Activated naive CD4-positive, alpha-beta T cell treated with anti-CD3 and anti-CD28 coated beads, Interleukin-2, amount 50 U/mL, for 24 hours (primary cell): ENCODE measurements at regions not wholly inside any gene's neighbourhood (a gene's known extent, or its start where the extent isn't known, plus 50 kb on each side); places are given as distances from the start of the nearest gene placed in this dataset.
A peak's percentile ranks its signal among the peaks of the same experiment; 100 is the strongest.

Experiments used
- H3K27ac Mint-ChIP-seq: one replicate; pipeline ENCODE4 v1.8.0; 2021; ENCODE audit warnings: mild to moderate bottlenecking, mixed read lengths
- H3K27me3 Mint-ChIP-seq: one replicate; pipeline ENCODE4 v1.8.0; 2021; ENCODE audit warnings: mixed read lengths
- H3K36me3 Mint-ChIP-seq: one replicate; pipeline ENCODE4 v1.8.0; 2021; ENCODE audit warnings: mixed read lengths
- H3K4me1 Mint-ChIP-seq: one replicate; pipeline ENCODE4 v1.8.0; 2021; ENCODE audit warnings: mixed read lengths
- H3K4me3 Mint-ChIP-seq: one replicate; pipeline ENCODE4 v1.8.0; 2021; ENCODE audit warnings: mild to moderate bottlenecking, mixed read lengths
- H3K9me3 Mint-ChIP-seq: one replicate; pipeline ENCODE4 v1.8.0; 2021; ENCODE audit warnings: mixed read lengths

DNA sequence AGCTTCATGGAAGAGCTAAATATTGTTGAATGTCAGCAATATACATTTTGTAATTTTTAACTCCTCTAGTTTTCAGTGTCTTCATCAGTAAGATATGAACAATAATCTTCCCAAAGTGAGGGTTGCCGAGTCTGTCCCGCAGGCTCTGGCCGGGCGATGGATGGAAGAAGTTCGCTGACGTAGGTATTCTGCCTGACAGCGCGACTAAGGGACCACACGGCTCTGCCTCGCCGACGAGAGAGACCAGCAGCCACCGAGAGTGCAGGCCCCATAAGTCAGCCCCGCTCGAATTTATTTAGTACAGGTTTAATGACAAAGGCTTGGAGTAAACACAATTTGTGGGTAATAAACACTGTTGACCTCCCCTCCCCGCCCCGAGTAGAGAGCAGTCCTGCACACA is 427.4 kb upstream of the NECTIN3 start:
- Mint-ChIP-seq H3K9me3 (no peaks in the 10 kb centered on the region), H3K4me3 (no peak overlapping the region), H3K36me3 (no peaks in the 10 kb centered on the region), H3K4me1 (no peaks in the 10 kb centered on the region), H3K27me3 (peaks cover 1% of the 10 kb centered on the region), H3K27ac (no peak overlapping the region)

DNA sequence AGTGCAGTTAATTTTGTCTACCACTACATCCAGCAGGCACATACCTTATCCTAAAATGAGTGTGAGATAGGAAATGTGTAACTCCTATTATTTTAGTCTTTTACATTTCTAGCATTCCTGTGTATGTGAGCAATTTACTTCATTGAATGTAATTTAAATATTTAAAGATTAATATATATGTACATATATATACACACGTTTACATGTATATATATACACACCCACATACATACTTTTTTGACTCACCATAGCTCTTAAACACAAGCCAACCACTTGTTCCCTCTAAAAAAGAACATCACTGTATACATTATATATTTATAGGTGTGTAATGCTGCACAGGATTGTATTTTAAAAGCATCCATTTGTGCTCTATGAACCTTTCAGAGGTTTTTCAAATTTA is 425.6 kb upstream of the NECTIN3 start:
- H3K4me3 Mint-ChIP-seq: no peak overlapping the region
- H3K36me3 Mint-ChIP-seq: no peaks in the 10 kb centered on the region
- no peaks in the 10 kb centered on the region for H3K9me3 Mint-ChIP-seq
- H3K27me3 Mint-ChIP-seq: peaks cover 1% of the 10 kb centered on the region
- H3K4me1 Mint-ChIP-seq: no peaks in the 10 kb centered on the region
- H3K27ac Mint-ChIP-seq: no peak overlapping the region

DNA sequence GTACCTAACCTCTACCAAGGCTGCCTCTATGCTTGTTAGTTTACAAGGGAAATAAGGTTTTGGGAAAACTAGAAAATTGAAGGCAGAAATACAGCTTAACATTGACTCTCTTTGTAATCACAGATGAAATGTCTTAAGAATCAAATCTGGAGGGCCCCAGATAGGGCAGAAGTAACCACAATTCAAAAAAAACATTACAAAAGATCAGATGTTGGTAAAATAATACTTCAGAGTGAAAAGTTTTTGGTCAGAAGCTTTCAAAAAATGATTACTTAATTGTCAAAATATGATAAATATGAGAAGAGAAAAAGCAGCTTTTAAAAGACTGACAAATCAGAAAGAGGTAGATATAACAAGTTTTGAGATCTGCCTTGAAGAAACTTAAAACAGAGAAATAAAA is 425.1 kb upstream of the NECTIN3 start:
- Mint-ChIP-seq H3K9me3 (no peaks in the 10 kb centered on the region), H3K36me3 (no peaks in the 10 kb centered on the region), H3K4me1 (no peaks in the 10 kb centered on the region), H3K27me3 (no peaks in the 10 kb centered on the region), H3K4me3 (no peak overlapping the region), H3K27ac (no peak overlapping the region)

DNA sequence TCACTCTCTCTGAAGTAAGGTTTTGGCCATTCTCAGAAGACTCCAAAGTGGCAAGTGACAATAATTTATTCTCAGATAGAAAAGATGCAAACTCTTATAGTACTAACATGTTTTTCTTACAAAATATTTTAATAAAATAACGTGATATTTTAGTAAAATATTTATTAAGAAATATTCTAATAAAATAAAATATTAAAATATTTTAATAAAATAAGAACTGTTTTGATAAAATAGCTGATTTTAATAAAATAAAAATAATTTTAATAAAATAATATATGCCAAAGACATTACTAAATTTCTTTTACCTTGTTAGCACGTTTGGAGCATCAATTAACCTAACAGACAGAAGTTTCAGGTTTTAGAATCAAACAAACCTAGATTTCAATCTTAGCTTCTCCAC is 424.0 kb upstream of the NECTIN3 start:
- Mint-ChIP-seq H3K9me3 (no peaks in the 10 kb centered on the region), H3K27ac (no peak overlapping the region), H3K4me3 (no peak overlapping the region), H3K36me3 (no peaks in the 10 kb centered on the region), H3K4me1 (no peaks in the 10 kb centered on the region), H3K27me3 (no peaks in the 10 kb centered on the region)

DNA sequence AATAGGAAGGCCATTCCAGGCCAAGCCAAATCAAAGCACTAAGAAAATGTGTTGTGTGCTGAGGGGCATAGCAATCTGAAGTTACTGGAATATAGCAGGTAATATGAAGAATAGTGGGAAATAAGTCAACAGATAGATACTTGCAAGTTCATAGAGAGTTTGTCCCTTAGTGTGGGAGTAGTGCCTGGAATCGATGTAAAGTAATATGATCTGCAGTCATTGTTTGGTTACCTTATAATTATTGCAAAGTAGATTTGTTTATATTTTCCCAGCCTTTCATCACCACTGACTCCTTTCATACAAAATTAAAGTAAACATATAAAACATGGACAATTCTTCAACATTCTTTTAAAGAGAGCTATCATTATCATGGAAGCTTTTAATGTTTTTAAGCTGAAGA is 420.9 kb upstream of the NECTIN3 start:
- Mint-ChIP-seq H3K9me3 (no peaks in the 10 kb centered on the region), H3K4me1 (no peaks in the 10 kb centered on the region), H3K36me3 (no peaks in the 10 kb centered on the region), H3K4me3 (no peak overlapping the region), H3K27me3 (no peaks in the 10 kb centered on the region), H3K27ac (no peak overlapping the region)

DNA sequence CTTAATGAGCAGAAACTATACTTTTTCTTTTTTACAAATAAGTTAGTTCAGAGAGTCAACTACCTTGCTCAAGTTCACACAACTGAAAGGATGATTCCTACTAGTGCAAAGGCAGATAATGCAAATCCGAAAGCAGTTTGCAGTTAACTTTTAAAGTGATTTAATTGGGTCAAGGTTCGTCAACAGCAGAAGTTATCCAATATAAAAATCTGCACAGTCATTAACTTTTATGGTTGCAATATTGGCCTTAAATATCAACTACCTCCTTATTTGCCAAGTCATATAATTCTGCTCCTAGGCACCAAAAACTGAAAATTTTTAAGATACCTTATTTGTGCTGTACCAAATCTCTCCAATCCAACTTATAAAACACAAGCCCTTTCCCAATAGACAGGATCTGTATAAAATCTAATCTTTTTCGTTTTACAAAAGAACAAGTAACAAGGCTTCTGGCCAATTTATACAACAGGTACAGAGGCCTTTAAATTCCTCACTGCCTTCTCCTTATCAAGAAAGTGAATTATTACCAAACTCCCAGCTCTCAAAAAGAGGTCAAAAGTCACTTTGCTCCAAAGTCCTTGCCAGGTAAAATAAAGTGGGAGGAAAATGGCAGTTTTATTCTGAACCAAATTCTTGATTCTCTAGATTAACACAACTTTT is 416.6 kb upstream of the NECTIN3 start:
- H3K9me3 Mint-ChIP-seq: no peaks in the 10 kb centered on the region
- H3K27ac Mint-ChIP-seq: peak overlapping the region; percentile 14
- H3K36me3 Mint-ChIP-seq: no peaks in the 10 kb centered on the region

DNA sequence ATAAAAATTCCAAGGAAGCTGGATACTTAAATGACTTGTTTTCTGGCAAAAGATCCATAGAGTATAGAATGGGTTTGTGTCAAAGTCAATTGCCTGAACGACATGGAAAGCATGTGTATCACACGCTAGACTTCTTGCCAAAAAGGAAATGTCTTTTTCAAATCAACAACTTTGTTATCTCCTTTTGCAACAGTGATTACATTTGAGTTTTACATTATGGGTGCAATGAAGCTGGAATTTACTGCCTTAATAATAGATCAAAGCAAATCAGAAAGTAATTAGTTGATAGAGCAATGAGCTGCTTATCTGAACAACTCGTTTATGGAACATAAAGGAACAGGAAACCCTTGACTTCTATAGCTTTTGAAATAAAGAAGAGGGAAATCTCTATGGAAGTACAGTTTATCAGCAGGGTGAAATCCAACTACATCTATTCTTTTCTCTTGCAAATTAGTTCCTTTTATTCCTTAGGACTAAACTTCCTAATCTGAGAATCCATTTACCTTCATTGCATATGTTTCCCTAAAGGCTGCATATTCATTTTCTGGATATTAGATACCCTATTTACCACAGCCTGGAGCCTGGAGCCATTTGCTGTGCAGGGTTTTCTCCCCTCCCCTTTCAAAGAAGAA is 415.1 kb upstream of the NECTIN3 start:
- Mint-ChIP-seq H3K4me1 (no peaks in the 10 kb centered on the region), H3K36me3 (no peaks in the 10 kb centered on the region), H3K27ac (no peak overlapping the region), H3K9me3 (no peaks in the 10 kb centered on the region), H3K4me3 (no peak overlapping the region), H3K27me3 (no peaks in the 10 kb centered on the region)

More for the DNA sequence above, 416.6 kb upstream of the NECTIN3 start:
- Mint-ChIP-seq H3K4me1 (no peaks in the 10 kb centered on the region), H3K27me3 (no peaks in the 10 kb centered on the region), H3K4me3 (no peak overlapping the region)

DNA sequence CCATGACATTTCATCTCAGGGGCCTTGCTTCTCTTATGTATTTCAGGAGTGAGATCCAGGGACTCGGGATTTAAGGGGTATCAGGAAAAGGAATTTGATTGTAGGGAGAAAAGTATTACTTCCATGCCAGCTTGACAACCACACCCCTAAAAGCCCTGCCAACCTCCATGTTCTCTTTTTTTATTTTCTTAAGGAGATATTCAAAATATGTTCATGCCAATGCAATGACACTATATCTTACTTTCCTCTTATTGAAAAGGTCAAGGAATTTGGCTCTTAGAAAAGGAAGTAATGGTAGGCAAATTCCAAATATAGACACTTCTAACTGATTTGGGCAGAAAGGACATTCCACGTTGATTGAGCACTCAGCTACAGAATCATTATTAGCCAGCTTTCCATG is 407.5 kb upstream of the NECTIN3 start:
- peaks cover 2% of the 10 kb centered on the region for H3K36me3 Mint-ChIP-seq
- no peak overlapping the region for H3K27ac Mint-ChIP-seq
- H3K9me3 Mint-ChIP-seq: peaks cover 14% of the 10 kb centered on the region
- peaks cover 7% of the 10 kb centered on the region for H3K27me3 Mint-ChIP-seq
- no peak overlapping the region for H3K4me3 Mint-ChIP-seq
- H3K4me1 Mint-ChIP-seq: no peaks in the 10 kb centered on the region

DNA sequence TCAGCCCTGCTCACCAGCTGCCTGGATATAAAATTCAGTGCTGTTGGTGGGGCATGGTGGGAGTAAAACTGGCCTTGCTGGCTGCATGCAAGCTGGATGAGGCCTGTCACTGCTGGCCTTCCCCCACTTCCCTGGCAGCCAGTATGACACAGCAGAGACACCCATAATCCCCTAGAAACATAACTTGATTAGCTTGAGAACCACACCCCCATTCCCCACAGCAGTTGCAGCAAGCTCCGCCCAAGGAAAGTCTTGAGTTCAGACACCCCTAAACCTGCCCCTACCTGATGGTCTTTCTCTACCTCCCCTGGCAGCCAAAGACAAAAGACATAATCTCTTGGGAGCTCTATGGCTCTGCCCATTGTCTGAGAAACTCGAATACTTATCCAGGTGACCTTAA is 405.1 kb upstream of the NECTIN3 start:
- H3K36me3 Mint-ChIP-seq: peaks cover 2% of the 10 kb centered on the region
- H3K4me1 Mint-ChIP-seq: no peaks in the 10 kb centered on the region
- peaks cover 14% of the 10 kb centered on the region for H3K9me3 Mint-ChIP-seq
- no peak overlapping the region for H3K4me3 Mint-ChIP-seq
- peaks cover 9% of the 10 kb centered on the region for H3K27me3 Mint-ChIP-seq
- H3K27ac Mint-ChIP-seq: no peak overlapping the region

DNA sequence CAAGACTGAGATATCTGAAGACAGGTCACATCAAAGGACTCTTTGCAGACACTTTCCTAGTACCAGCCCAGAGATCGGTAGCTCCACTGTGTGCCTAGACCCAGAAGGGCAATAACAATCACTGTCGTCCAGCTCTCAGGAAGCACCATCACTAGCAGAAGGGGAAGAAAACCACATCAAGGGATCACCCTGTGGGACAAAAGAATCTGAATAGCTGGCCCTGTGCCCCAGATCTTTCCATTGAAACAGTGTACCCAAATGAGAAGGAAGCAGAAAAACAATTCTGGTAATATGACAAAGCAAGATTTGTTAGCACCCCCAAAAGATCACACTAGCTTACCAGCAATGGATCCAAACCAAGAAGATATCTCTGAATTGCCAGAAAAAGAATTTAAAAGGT is 404.4 kb upstream of the NECTIN3 start:
- Mint-ChIP-seq H3K4me1 (no peaks in the 10 kb centered on the region), H3K4me3 (no peak overlapping the region), H3K9me3 (peaks cover 14% of the 10 kb centered on the region), H3K27me3 (peaks cover 9% of the 10 kb centered on the region), H3K36me3 (peaks cover 2% of the 10 kb centered on the region), H3K27ac (no peak overlapping the region)

DNA sequence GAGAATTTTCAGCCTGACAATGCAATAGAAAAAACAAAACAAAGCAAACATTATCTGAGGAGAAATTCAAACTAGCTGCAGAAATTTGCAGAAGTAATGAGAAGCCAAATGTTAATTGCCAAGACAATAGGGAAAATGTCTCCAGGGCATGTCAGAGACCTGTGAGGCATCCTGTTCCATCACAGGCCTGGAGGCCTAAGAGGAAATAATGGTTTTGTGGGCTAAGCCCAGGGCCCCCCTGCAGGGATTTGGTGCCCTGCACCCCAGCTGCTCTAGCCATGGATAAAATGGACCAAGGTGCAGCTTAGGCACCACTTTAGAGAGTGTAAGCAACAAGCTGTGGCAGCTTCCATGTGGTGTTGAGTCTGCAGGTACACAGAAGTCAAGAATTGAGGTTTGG is 401.2 kb upstream of the NECTIN3 start:
- Mint-ChIP-seq H3K9me3 (peaks cover 16% of the 10 kb centered on the region), H3K4me3 (no peak overlapping the region), H3K27me3 (peaks cover 13% of the 10 kb centered on the region), H3K27ac (no peak overlapping the region), H3K4me1 (no peaks in the 10 kb centered on the region), H3K36me3 (peaks cover 2% of the 10 kb centered on the region)

DNA sequence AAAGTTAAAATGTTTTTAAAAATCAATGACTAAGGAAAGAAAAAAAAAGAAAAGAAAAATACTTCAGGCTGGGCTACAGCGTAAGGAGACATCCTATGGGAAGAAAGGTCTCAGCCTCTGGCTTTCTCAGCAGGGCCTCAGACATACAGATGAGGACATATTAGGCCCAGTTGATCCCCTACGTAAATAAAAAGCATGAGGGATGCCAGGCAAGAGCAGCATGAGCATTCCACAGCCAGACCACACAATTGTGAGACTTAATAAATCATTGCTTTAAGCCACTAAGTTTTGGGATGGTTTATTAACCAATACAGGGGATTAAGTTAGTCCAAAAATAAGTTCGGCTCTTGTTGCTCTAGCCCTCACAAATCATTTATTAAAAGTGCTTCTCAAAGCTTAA is 394.1 kb upstream of the NECTIN3 start:
- Mint-ChIP-seq H3K9me3 (peaks cover 6% of the 10 kb centered on the region), H3K4me3 (no peak overlapping the region), H3K27ac (no peak overlapping the region), H3K4me1 (no peaks in the 10 kb centered on the region), H3K27me3 (peaks cover 4% of the 10 kb centered on the region), H3K36me3 (no peaks in the 10 kb centered on the region)

DNA sequence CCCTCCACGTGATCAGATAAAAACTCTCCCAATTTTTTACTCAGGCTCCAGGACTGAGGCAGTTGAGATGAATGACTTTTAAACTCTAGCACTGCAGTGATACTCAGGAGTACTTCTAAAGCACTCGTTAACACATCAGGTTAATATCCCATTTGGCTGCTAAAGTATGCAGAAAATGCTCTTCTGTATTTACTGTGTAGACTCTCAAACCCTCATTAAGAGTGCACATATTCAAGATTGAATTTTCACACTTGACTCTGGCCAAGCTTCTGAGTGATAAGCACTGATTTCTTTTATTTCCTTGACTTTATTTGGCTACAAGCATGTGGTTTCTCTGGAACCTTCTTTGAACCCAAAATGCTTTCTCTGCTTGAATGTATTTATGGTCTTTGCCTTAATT is 392.3 kb upstream of the NECTIN3 start:
- Mint-ChIP-seq H3K36me3 (no peaks in the 10 kb centered on the region), H3K27me3 (peaks cover 2% of the 10 kb centered on the region), H3K27ac (no peak overlapping the region), H3K4me1 (no peaks in the 10 kb centered on the region), H3K9me3 (no peaks in the 10 kb centered on the region), H3K4me3 (no peak overlapping the region)

DNA sequence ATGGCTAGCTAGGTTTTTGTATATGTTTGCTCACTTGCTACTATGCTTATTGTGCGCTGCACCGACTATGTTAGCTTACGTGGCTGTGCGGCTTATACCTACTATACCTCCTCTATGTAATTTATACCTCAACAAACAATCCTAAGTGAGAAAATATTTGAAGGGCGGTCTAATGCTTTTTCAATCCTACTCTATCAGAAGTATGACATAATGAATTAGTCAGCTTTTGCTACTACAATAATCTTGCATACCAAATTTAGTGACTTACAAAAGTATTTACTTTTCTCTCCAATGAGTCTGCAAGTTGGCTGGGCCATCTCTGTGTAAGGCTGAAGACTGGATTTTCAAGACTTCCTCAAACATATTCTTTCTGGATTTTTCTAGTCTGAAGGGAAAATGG is 391.2 kb upstream of the NECTIN3 start:
- Mint-ChIP-seq H3K36me3 (no peaks in the 10 kb centered on the region), H3K27me3 (peaks cover 2% of the 10 kb centered on the region), H3K27ac (no peak overlapping the region), H3K4me3 (no peak overlapping the region), H3K4me1 (no peaks in the 10 kb centered on the region), H3K9me3 (no peaks in the 10 kb centered on the region)

DNA sequence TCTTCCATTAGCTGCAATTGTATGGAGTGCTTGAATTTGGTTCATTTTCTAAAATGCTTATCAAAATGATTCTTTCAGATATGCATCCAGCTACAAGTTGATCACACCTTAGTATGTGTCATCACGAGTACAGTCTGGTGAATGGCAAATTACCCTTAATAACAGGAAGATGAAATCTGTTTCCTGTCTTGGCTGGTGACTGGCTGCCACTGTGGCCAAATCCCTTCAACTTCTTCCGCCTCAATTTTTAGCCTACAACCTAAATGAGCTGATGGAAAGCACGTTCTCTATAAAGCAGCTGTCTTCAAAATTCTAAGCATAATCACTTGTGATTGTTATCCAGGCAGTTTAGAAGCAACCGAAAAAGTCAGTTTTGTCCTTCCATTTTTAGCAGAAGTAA is 387.1 kb upstream of the NECTIN3 start:
- H3K4me3 Mint-ChIP-seq: no peak overlapping the region
- no peaks in the 10 kb centered on the region for H3K36me3 Mint-ChIP-seq
- H3K27me3 Mint-ChIP-seq: peaks cover 2% of the 10 kb centered on the region
- no peaks in the 10 kb centered on the region for H3K4me1 Mint-ChIP-seq
- no peak overlapping the region for H3K27ac Mint-ChIP-seq
- no peaks in the 10 kb centered on the region for H3K9me3 Mint-ChIP-seq

DNA sequence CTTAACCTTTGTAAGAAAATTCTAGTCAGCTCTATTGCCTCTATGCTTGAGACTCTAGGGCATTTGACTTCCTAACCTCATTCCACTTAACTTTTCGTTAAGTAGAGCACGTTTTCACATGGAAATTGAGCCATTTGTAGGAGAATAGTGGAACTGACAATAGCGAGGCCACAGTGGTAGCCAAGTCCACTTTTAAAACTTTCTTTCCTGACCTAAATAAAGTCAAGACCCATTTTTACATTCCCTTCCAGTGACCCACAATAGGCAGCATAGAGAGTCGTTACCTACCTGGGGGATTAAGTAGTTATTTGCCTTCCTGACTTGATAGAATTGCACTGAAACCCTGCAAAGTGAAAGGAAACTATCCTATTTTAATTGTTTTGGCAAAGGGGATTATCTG is 386.0 kb upstream of the NECTIN3 start:
- Mint-ChIP-seq H3K9me3 (no peaks in the 10 kb centered on the region), H3K36me3 (no peaks in the 10 kb centered on the region), H3K4me1 (no peaks in the 10 kb centered on the region), H3K4me3 (no peak overlapping the region), H3K27me3 (peaks cover 2% of the 10 kb centered on the region), H3K27ac (no peak overlapping the region)

DNA sequence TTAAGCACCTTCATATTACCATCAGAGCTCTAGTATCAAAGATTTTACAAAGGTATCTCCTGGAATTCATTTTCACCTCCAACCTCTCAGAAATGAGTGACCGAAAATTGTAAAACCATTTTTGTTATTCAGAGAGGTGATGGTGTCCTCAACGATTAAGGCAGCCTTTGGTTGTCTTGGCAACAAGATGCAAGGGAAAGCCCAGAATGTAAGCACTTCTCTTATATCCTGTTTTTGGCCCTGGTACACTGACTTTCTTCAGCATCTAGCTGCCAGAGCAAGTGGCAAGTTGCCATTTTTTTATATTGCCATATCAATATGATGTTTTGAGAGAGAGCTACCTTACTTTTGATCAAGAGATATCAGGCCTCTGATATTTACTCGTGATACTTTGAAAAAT is 384.9 kb upstream of the NECTIN3 start:
- Mint-ChIP-seq H3K27ac (no peak overlapping the region), H3K4me1 (no peaks in the 10 kb centered on the region), H3K9me3 (no peaks in the 10 kb centered on the region), H3K27me3 (peaks cover 2% of the 10 kb centered on the region), H3K36me3 (no peaks in the 10 kb centered on the region), H3K4me3 (no peak overlapping the region)
